ENCODE measurements at regions not wholly inside any gene's neighbourhood (a gene's known extent, or its start where the extent isn't known, plus 50 kb on each side); places are given as distances from the start of the nearest gene placed in this dataset.

DNA sequence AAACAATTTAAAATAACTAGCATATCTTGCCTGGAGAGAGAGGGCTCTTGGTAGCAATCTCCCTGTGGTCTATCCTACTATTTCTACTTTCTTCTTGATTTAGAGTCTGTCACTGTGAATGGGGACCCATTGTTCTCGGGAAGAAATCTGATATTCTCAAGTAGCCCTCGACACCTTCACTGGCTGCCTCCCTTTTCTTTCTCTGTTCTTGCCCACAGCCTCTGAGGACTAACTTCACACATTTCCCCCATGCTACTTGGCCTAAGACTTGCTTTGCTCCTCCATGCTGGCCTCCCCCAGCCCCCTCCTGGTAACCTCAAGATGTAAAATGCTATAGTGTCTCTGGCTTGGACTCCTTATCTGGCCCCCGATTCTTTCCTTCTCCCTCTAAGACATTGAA lies 58.8 kb upstream of the NT5C1B start:
- Histone ChIP-seq H4K20me1 (ENCODE audit: insufficient read depth, low read length) (no peaks in the 10 kb centered on the region), H2AFZ (ENCODE audit: low read depth, low read length) (no peak overlapping the region), H3K79me2 (ENCODE audit: low read length) (no peaks in the 10 kb centered on the region), H3K9ac (ENCODE audit: low read length) (no peak overlapping the region), H3K4me1 (ENCODE audit: low read length) (no peaks in the 10 kb centered on the region), H3K9me3 (ENCODE audit: insufficient read depth, low read length) (no peaks in the 10 kb centered on the region), H3K27ac (ENCODE audit: low read length) (no peak overlapping the region), H3K36me3 (replicated peaks; ENCODE audit: low read depth, low read length) (no peaks in the 10 kb centered on the region), H3K4me2 (ENCODE audit: low read length) (no peak overlapping the region), H3K4me3 (ENCODE audit: low read length) (no peak overlapping the region), H3K27me3 (ENCODE audit: low read depth, low read length) (no peaks in the 10 kb centered on the region)
- no peak for TF ChIP-seq EZH2phosphoT487 (IDR thresholded peaks at IDR 0.05; ENCODE audit: low read depth)
- TF ChIP-seq, protein P1, sequence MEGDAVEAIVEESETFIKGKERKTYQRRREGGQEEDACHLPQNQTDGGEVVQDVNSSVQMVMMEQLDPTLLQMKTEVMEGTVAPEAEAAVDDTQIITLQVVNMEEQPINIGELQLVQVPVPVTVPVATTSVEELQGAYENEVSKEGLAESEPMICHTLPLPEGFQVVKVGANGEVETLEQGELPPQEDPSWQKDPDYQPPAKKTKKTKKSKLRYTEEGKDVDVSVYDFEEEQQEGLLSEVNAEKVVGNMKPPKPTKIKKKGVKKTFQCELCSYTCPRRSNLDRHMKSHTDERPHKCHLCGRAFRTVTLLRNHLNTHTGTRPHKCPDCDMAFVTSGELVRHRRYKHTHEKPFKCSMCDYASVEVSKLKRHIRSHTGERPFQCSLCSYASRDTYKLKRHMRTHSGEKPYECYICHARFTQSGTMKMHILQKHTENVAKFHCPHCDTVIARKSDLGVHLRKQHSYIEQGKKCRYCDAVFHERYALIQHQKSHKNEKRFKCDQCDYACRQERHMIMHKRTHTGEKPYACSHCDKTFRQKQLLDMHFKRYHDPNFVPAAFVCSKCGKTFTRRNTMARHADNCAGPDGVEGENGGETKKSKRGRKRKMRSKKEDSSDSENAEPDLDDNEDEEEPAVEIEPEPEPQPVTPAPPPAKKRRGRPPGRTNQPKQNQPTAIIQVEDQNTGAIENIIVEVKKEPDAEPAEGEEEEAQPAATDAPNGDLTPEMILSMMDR (IDR thresholded peaks at IDR 0.05; ENCODE audit: low read depth, low read length): no peak

GRCh38 chr2:18647731-18648130 lies 58.4 kb upstream of the NT5C1B start:
- no peak for TF ChIP-seq EZH2phosphoT487 (IDR thresholded peaks at IDR 0.05; ENCODE audit: low read depth)
- TF ChIP-seq, protein P1 (IDR thresholded peaks at IDR 0.05; ENCODE audit: low read depth, low read length): no peak
- H4K20me1 ChIP-seq (ENCODE audit: insufficient read depth, low read length): no peaks in the 10 kb centered on the region
- H3K4me1 ChIP-seq (ENCODE audit: low read length): no peaks in the 10 kb centered on the region
- H3K79me2 ChIP-seq (ENCODE audit: low read length): no peaks in the 10 kb centered on the region
- H3K27ac ChIP-seq (ENCODE audit: low read length): no peak overlapping the region
- no peaks in the 10 kb centered on the region for H3K36me3 ChIP-seq (replicated peaks; ENCODE audit: low read depth, low read length)
- H3K9ac ChIP-seq (ENCODE audit: low read length): no peak overlapping the region
- no peak overlapping the region for H2AFZ ChIP-seq (ENCODE audit: low read depth, low read length)
- H3K9me3 ChIP-seq (ENCODE audit: insufficient read depth, low read length): no peaks in the 10 kb centered on the region
- H3K27me3 ChIP-seq (ENCODE audit: low read depth, low read length): no peaks in the 10 kb centered on the region
- no peak overlapping the region for H3K4me3 ChIP-seq (ENCODE audit: low read length)
- no peak overlapping the region for H3K4me2 ChIP-seq (ENCODE audit: low read length)

GRCh38 chr2:18645315-18645714 lies 55.9 kb upstream of the NT5C1B start:
- no peaks in the 10 kb centered on the region for H3K9me3 ChIP-seq (ENCODE audit: insufficient read depth, low read length)
- no peak overlapping the region for H3K9ac ChIP-seq (ENCODE audit: low read length)
- no peak overlapping the region for H2AFZ ChIP-seq (ENCODE audit: low read depth, low read length)
- H3K4me3 ChIP-seq (ENCODE audit: low read length): no peak overlapping the region
- no peak for TF ChIP-seq EZH2phosphoT487 (IDR thresholded peaks at IDR 0.05; ENCODE audit: low read depth)
- TF ChIP-seq, protein P1 (IDR thresholded peaks at IDR 0.05; ENCODE audit: low read depth, low read length): no peak
- no peaks in the 10 kb centered on the region for H3K27me3 ChIP-seq (ENCODE audit: low read depth, low read length)
- H3K79me2 ChIP-seq (ENCODE audit: low read length): no peaks in the 10 kb centered on the region
- no peaks in the 10 kb centered on the region for H4K20me1 ChIP-seq (ENCODE audit: insufficient read depth, low read length)
- no peaks in the 10 kb centered on the region for H3K36me3 ChIP-seq (replicated peaks; ENCODE audit: low read depth, low read length)
- H3K27ac ChIP-seq (ENCODE audit: low read length): no peak overlapping the region
- no peaks in the 10 kb centered on the region for H3K4me1 ChIP-seq (ENCODE audit: low read length)
- no peak overlapping the region for H3K4me2 ChIP-seq (ENCODE audit: low read length)

- TF ChIP-seq, protein P1 (IDR thresholded peaks at IDR 0.05; ENCODE audit: low read depth, low read length): no peak
- no peak for TF ChIP-seq EZH2phosphoT487 (IDR thresholded peaks at IDR 0.05; ENCODE audit: low read depth)
- Histone ChIP-seq H3K79me2 (ENCODE audit: low read length) (no peaks in the 10 kb centered on the region), H3K27ac (ENCODE audit: low read length) (no peak overlapping the region), H3K36me3 (replicated peaks; ENCODE audit: low read depth, low read length) (no peaks in the 10 kb centered on the region), H3K9ac (ENCODE audit: low read length) (no peak overlapping the region), H3K4me1 (ENCODE audit: low read length) (no peaks in the 10 kb centered on the region), H3K9me3 (ENCODE audit: insufficient read depth, low read length) (no peaks in the 10 kb centered on the region), H3K27me3 (ENCODE audit: low read depth, low read length) (no peaks in the 10 kb centered on the region), H3K4me3 (ENCODE audit: low read length) (no peak overlapping the region), H4K20me1 (ENCODE audit: insufficient read depth, low read length) (no peaks in the 10 kb centered on the region), H2AFZ (ENCODE audit: low read depth, low read length) (no peak overlapping the region), H3K4me2 (ENCODE audit: low read length) (no peak overlapping the region)
Measured at GRCh38 chr2:18644115-18644462, 54.7 kb upstream of the NT5C1B start.
